ENCODE measurements at regions not wholly inside any gene's neighbourhood (a gene's known extent, or its start where the extent isn't known, plus 50 kb on each side); places are given as distances from the start of the nearest gene placed in this dataset.

- Histone ChIP-seq H3K79me2 (ENCODE audit: low read depth) (no peaks in the 10 kb centered on the region), H3K4me1 (no peaks in the 10 kb centered on the region), H3K9ac (no peak overlapping the region), H3K9me3 (ENCODE audit: low read depth) (no peaks in the 10 kb centered on the region), H3F3A (ENCODE audit: low read depth) (no peaks in the 10 kb centered on the region), H4K20me1 (ENCODE audit: low read depth) (no peaks in the 10 kb centered on the region), H3K36me3 (no peaks in the 10 kb centered on the region), H3K4me3 (no peak overlapping the region), H2AFZ (replicated peaks) (no peak overlapping the region), H3K27me3 (no peaks in the 10 kb centered on the region), H3K4me2 (no peak overlapping the region), H3K27ac (no peak overlapping the region)
- Mint-ChIP-seq H3K9me3 (no peaks in the 10 kb centered on the region), H3K27me3 (ENCODE audit: insufficient read depth, low read depth) (peaks cover 2% of the 10 kb centered on the region), H3K4me3 (no peak overlapping the region), H3K4me1 (peaks cover 19% of the 10 kb centered on the region), H3K27ac (no peak overlapping the region), H3K36me3 (no peaks in the 10 kb centered on the region)
- TF ChIP-seq CTCF (IDR thresholded peaks at IDR 0.05): no peak
- no peak for TF ChIP-seq EZH2 (IDR thresholded peaks at IDR 0.05)
- TF ChIP-seq EZH2phosphoT487 (IDR thresholded peaks at IDR 0.05): no peak
- DNase-seq (ENCODE audit: low spot score): no peak
Measured at GRCh38 chr12:88411689-88412088, 168.6 kb downstream of the KITLG start.

- Histone ChIP-seq H3K36me3 (no peaks in the 10 kb centered on the region), H3K79me2 (ENCODE audit: low read depth) (no peaks in the 10 kb centered on the region), H3K4me2 (no peak overlapping the region), H2AFZ (replicated peaks) (no peak overlapping the region), H4K20me1 (ENCODE audit: low read depth) (no peaks in the 10 kb centered on the region), H3K9ac (no peak overlapping the region), H3K4me3 (no peak overlapping the region), H3K9me3 (ENCODE audit: low read depth) (no peaks in the 10 kb centered on the region), H3K27ac (no peak overlapping the region), H3K27me3 (no peaks in the 10 kb centered on the region), H3K4me1 (no peaks in the 10 kb centered on the region), H3F3A (ENCODE audit: low read depth) (no peaks in the 10 kb centered on the region)
- H3K36me3 Mint-ChIP-seq: no peaks in the 10 kb centered on the region
- peaks cover 19% of the 10 kb centered on the region for H3K4me1 Mint-ChIP-seq
- no peak for DNase-seq (ENCODE audit: low spot score)
- H3K27ac Mint-ChIP-seq: no peak overlapping the region
- peaks cover 2% of the 10 kb centered on the region for H3K27me3 Mint-ChIP-seq (ENCODE audit: insufficient read depth, low read depth)
- TF ChIP-seq CTCF (IDR thresholded peaks at IDR 0.05) (no peak), EZH2phosphoT487 (IDR thresholded peaks at IDR 0.05) (no peak), EZH2 (IDR thresholded peaks at IDR 0.05) (no peak)
- no peaks in the 10 kb centered on the region for H3K9me3 Mint-ChIP-seq
- H3K4me3 Mint-ChIP-seq: no peak overlapping the region
Measured at GRCh38 chr12:88413646-88414045, 166.6 kb downstream of the KITLG start.

GRCh38 chr12:88416155-88416554 is 164.1 kb downstream of the KITLG start:
- Mint-ChIP-seq H3K9me3 (no peaks in the 10 kb centered on the region), H3K36me3 (no peaks in the 10 kb centered on the region)

More at GRCh38 chr12:88416155-88416554, 164.1 kb downstream of the KITLG start:
- Histone ChIP-seq H3K9ac (no peak overlapping the region), H3K4me2 (no peak overlapping the region), H3K4me3 (no peak overlapping the region), H3K9me3 (ENCODE audit: low read depth) (no peaks in the 10 kb centered on the region), H3K27ac (no peak overlapping the region), H3K27me3 (no peaks in the 10 kb centered on the region), H3F3A (ENCODE audit: low read depth) (no peaks in the 10 kb centered on the region), H3K79me2 (ENCODE audit: low read depth) (no peaks in the 10 kb centered on the region), H3K36me3 (no peaks in the 10 kb centered on the region), H3K4me1 (no peaks in the 10 kb centered on the region), H2AFZ (replicated peaks) (no peak overlapping the region), H4K20me1 (ENCODE audit: low read depth) (no peaks in the 10 kb centered on the region)
- DNase-seq (ENCODE audit: low spot score): no peak
- Mint-ChIP-seq H3K27ac (no peak overlapping the region), H3K4me3 (no peak overlapping the region), H3K27me3 (ENCODE audit: insufficient read depth, low read depth) (no peaks in the 10 kb centered on the region), H3K4me1 (peaks cover 19% of the 10 kb centered on the region)
- TF ChIP-seq EZH2phosphoT487 (IDR thresholded peaks at IDR 0.05) (no peak), CTCF (IDR thresholded peaks at IDR 0.05) (no peak), EZH2 (IDR thresholded peaks at IDR 0.05) (no peak)
